NT2/D1 (cell line): ENCODE measurements at regions not wholly inside any gene's neighbourhood (a gene's known extent, or its start where the extent isn't known, plus 50 kb on each side); places are given as distances from the start of the nearest gene placed in this dataset.

ENCODE experiments used
- YY1 ChIP-seq: IDR thresholded peaks from 2 replicates; pipeline ENCODE4 v1.6.1; 2011; ENCODE audit not compliant: insufficient read length, insufficient read depth
- ZNF274 ChIP-seq: IDR thresholded peaks from 2 replicates; pipeline ENCODE4 v1.6.1; 2011; ENCODE audit warnings: mild to moderate bottlenecking, low read depth, low read length

DNA sequence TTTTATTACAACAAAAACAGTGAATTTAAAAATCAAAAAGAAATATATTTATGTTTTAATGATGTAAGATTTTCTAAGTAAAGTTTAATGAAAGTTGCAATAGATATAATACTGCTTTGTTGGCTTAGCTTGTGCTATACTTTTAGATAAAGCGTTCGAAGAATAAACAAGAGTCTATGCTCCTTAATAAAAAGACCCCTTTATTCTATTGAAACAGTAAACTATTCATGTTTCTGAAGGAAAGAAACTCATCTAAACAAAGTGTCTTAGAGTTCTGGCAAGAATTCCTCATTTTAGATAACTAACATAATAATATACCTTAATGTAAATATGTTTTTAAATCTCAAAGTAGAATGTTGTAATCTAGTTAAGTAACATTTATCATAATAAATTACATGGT is 179.0 kb downstream of the RASSF9 start:
- TF ChIP-seq ZNF274 (no peak), YY1 (no peak)
